ENCODE measurements at regions not wholly inside any gene's neighbourhood (a gene's known extent, or its start where the extent isn't known, plus 50 kb on each side); places are given as distances from the start of the nearest gene placed in this dataset.

DNA sequence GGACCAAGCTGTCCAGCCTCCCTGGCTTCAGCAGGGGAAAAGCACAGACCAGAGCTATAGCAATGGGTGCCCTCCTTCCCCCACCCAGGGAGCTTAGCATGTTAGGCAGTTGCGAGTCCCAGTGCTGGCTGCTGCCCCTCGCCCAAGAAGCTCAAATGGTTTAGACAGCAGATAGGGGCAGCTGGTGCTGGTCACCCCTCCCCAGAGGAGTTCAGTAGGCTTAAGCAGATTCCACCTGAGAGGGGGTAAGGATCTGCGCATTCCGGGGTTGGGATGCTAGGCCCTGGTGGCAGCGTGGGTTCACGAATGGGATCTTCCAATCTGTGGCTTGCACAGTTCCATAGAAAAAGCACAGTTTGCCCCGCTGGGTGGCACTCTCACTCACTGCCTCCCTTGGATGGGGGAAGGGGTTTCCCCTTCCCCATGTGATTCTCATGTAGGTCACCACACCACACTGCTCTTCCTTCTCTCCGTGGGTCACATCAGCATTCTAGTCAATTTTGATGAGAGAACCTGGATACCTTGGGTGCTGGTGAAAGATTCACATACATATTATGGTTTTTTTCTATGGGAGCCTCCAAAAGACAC is 665.6 kb downstream of the C12orf50 start:
- H3K4ac ChIP-seq (ENCODE audit: low read depth, low read length) = no peak overlapping the region
- H3K4me1 ChIP-seq (ENCODE audit: control insufficient read depth, low read depth, low read length) = no peaks in the 10 kb centered on the region
- no peaks in the 10 kb centered on the region for H3K36me3 ChIP-seq (ENCODE audit: control insufficient read depth, insufficient read depth, low read length)
- no peak for DNase-seq
- H3K23ac ChIP-seq (ENCODE audit: low read length) = no peak overlapping the region
- no CpG with 5 or more reads among the region's 8 CpGs for WGBS (ENCODE audit: extremely low coverage, insufficient coverage, low lambda C conversion rate)
- no peaks in the 10 kb centered on the region for H3K79me2 ChIP-seq (ENCODE audit: control insufficient read depth, insufficient read depth, low read length)
- H3K27ac ChIP-seq (ENCODE audit: low read depth, low read length) = no peak overlapping the region
- no peaks in the 10 kb centered on the region for H3K79me1 ChIP-seq (ENCODE audit: low read length)
- H4K5ac ChIP-seq (ENCODE audit: low read length) = no peak overlapping the region
- no peak overlapping the region for H3K4me3 ChIP-seq (ENCODE audit: low read length)
- no peak overlapping the region for H3K4me2 ChIP-seq (ENCODE audit: low read length)
- H2AK5ac ChIP-seq (ENCODE audit: low read length) = no peak overlapping the region
- no peaks in the 10 kb centered on the region for H3K27me3 ChIP-seq (ENCODE audit: insufficient read depth, low read length, poor library complexity)
- H3K56ac ChIP-seq (ENCODE audit: low read length) = no peak overlapping the region
- no peak overlapping the region for H2BK15ac ChIP-seq (replicated peaks; ENCODE audit: low read depth)
- no peak overlapping the region for H4K8ac ChIP-seq (ENCODE audit: low read depth, low read length)
- H2BK5ac ChIP-seq (ENCODE audit: low read length) = no peak overlapping the region
- H3K18ac ChIP-seq (ENCODE audit: low read length) = no peak overlapping the region
- no peak overlapping the region for H2BK120ac ChIP-seq (ENCODE audit: low read depth, low read length)
- no peak overlapping the region for H3K9ac ChIP-seq (ENCODE audit: low read length)

DNA sequence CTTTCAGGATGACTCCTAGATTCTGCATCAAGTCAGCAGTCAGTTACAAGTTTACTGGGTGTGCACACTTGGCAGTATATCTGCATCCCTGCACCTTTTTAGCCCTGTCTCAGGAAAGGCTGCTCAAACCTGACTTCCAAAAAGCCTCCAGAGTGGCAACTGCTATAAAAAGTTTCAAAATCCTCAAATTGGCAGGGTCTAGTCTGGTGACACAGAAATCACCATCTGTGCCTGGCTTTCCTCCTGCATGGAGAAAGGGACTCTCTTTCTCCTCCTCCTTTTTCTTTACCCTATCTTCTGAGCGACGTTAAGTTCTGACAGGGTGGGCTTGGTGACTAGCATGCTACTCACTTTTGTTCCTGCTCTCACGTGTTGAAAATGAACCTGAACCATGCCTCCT is 679.5 kb downstream of the C12orf50 start:
- Histone ChIP-seq H4K5ac (ENCODE audit: low read length) (no peak overlapping the region), H3K36me3 (ENCODE audit: control insufficient read depth, insufficient read depth, low read length) (no peaks in the 10 kb centered on the region), H3K4me2 (ENCODE audit: low read length) (no peak overlapping the region), H2BK120ac (ENCODE audit: low read depth, low read length) (no peak overlapping the region), H3K27ac (ENCODE audit: low read depth, low read length) (no peak overlapping the region), H3K79me1 (ENCODE audit: low read length) (no peaks in the 10 kb centered on the region), H3K18ac (ENCODE audit: low read length) (no peak overlapping the region), H3K27me3 (ENCODE audit: insufficient read depth, low read length, poor library complexity) (no peaks in the 10 kb centered on the region), H2AK5ac (ENCODE audit: low read length) (no peak overlapping the region), H3K23ac (ENCODE audit: low read length) (no peak overlapping the region), H3K4me3 (ENCODE audit: low read length) (no peak overlapping the region), H2BK15ac (replicated peaks; ENCODE audit: low read depth) (no peak overlapping the region), H4K8ac (ENCODE audit: low read depth, low read length) (no peak overlapping the region), H3K9ac (ENCODE audit: low read length) (no peak overlapping the region), H3K4ac (ENCODE audit: low read depth, low read length) (no peak overlapping the region), H3K79me2 (ENCODE audit: control insufficient read depth, insufficient read depth, low read length) (no peaks in the 10 kb centered on the region), H3K56ac (ENCODE audit: low read length) (no peak overlapping the region), H2BK5ac (ENCODE audit: low read length) (no peak overlapping the region), H3K4me1 (ENCODE audit: control insufficient read depth, low read depth, low read length) (no peaks in the 10 kb centered on the region)
- DNase-seq = no peak
- WGBS (ENCODE audit: extremely low coverage, insufficient coverage, low lambda C conversion rate) = no CpG with 5 or more reads among the region's 3 CpGs

- no peak overlapping the region for H3K9ac ChIP-seq (ENCODE audit: low read length)
- no peak overlapping the region for H3K4me2 ChIP-seq (ENCODE audit: low read length)
- H2BK120ac ChIP-seq (ENCODE audit: low read depth, low read length) = no peak overlapping the region
- H3K79me1 ChIP-seq (ENCODE audit: low read length) = no peaks in the 10 kb centered on the region
- no peak overlapping the region for H4K8ac ChIP-seq (ENCODE audit: low read depth, low read length)
- H2AK5ac ChIP-seq (ENCODE audit: low read length) = no peak overlapping the region
- H3K56ac ChIP-seq (ENCODE audit: low read length) = no peak overlapping the region
- no peak overlapping the region for H3K4ac ChIP-seq (ENCODE audit: low read depth, low read length)
- no peaks in the 10 kb centered on the region for H3K27me3 ChIP-seq (ENCODE audit: insufficient read depth, low read length, poor library complexity)
- no peaks in the 10 kb centered on the region for H3K4me1 ChIP-seq (ENCODE audit: control insufficient read depth, low read depth, low read length)
- H3K27ac ChIP-seq (ENCODE audit: low read depth, low read length) = no peak overlapping the region
- no peak for DNase-seq
- H3K36me3 ChIP-seq (ENCODE audit: control insufficient read depth, insufficient read depth, low read length) = no peaks in the 10 kb centered on the region
- H2BK5ac ChIP-seq (ENCODE audit: low read length) = no peak overlapping the region
- no peak overlapping the region for H2BK15ac ChIP-seq (replicated peaks; ENCODE audit: low read depth)
- H4K5ac ChIP-seq (ENCODE audit: low read length) = no peak overlapping the region
- no peaks in the 10 kb centered on the region for H3K79me2 ChIP-seq (ENCODE audit: control insufficient read depth, insufficient read depth, low read length)
- no peak overlapping the region for H3K18ac ChIP-seq (ENCODE audit: low read length)
- no peak overlapping the region for H3K4me3 ChIP-seq (ENCODE audit: low read length)
- WGBS (ENCODE audit: extremely low coverage, insufficient coverage, low lambda C conversion rate) = no CpG with 5 or more reads among the region's 3 CpGs
- H3K23ac ChIP-seq (ENCODE audit: low read length) = no peak overlapping the region
Observed at GRCh38 chr12:87348071-87348470, 681.1 kb downstream of the C12orf50 start.

- Histone ChIP-seq H3K4me3 (ENCODE audit: low read length) (no peak overlapping the region), H2BK15ac (replicated peaks; ENCODE audit: low read depth) (no peak overlapping the region), H3K4me2 (ENCODE audit: low read length) (no peak overlapping the region), H3K4me1 (ENCODE audit: control insufficient read depth, low read depth, low read length) (no peaks in the 10 kb centered on the region), H3K56ac (ENCODE audit: low read length) (no peak overlapping the region), H3K79me1 (ENCODE audit: low read length) (no peaks in the 10 kb centered on the region), H4K8ac (ENCODE audit: low read depth, low read length) (no peak overlapping the region), H3K36me3 (ENCODE audit: control insufficient read depth, insufficient read depth, low read length) (no peaks in the 10 kb centered on the region), H3K27ac (ENCODE audit: low read depth, low read length) (no peak overlapping the region), H3K18ac (ENCODE audit: low read length) (no peak overlapping the region), H4K5ac (ENCODE audit: low read length) (no peak overlapping the region), H3K23ac (ENCODE audit: low read length) (no peak overlapping the region), H3K9ac (ENCODE audit: low read length) (no peak overlapping the region), H3K27me3 (ENCODE audit: insufficient read depth, low read length, poor library complexity) (no peaks in the 10 kb centered on the region), H3K4ac (ENCODE audit: low read depth, low read length) (no peak overlapping the region), H3K79me2 (ENCODE audit: control insufficient read depth, insufficient read depth, low read length) (no peaks in the 10 kb centered on the region), H2BK5ac (ENCODE audit: low read length) (no peak overlapping the region), H2AK5ac (ENCODE audit: low read length) (no peak overlapping the region), H2BK120ac (ENCODE audit: low read depth, low read length) (no peak overlapping the region)
- peak; percentile 9 for DNase-seq
- WGBS (ENCODE audit: extremely low coverage, insufficient coverage, low lambda C conversion rate) = no CpG with 5 or more reads among the region's 4 CpGs
Observed at GRCh38 chr12:87344699-87345098, 684.5 kb downstream of the C12orf50 start.

DNA sequence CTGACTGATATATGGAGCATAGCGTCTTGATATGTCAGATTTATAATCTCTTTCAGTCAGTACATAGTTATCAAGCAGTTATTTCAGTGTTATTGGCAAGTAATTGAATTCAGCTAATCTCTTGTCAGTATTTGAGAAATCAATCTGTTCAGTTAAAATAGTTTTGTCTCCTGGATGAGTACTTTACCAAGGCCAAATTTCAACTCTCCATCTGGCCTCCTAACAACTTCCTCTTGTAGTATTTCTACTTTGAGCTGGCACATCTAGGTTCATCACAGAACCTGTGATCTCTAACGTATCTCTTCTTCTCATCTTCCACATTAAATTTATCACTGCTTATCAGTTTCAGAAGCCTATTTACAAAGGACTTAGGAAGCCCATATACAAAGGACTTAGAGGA is 690.5 kb downstream of the C12orf50 start:
- H3K56ac ChIP-seq (ENCODE audit: low read length) = no peak overlapping the region
- H2BK120ac ChIP-seq (ENCODE audit: low read depth, low read length) = no peak overlapping the region
- no peak overlapping the region for H4K8ac ChIP-seq (ENCODE audit: low read depth, low read length)
- DNase-seq = peak; percentile 41
- no peak overlapping the region for H3K27ac ChIP-seq (ENCODE audit: low read depth, low read length)
- H3K4me1 ChIP-seq (ENCODE audit: control insufficient read depth, low read depth, low read length) = no peaks in the 10 kb centered on the region
- no peak overlapping the region for H3K4me2 ChIP-seq (ENCODE audit: low read length)
- no peak overlapping the region for H3K9ac ChIP-seq (ENCODE audit: low read length)
- H3K27me3 ChIP-seq (ENCODE audit: insufficient read depth, low read length, poor library complexity) = no peaks in the 10 kb centered on the region
- H4K5ac ChIP-seq (ENCODE audit: low read length) = no peak overlapping the region
- H3K79me1 ChIP-seq (ENCODE audit: low read length) = no peaks in the 10 kb centered on the region
- H2BK5ac ChIP-seq (ENCODE audit: low read length) = no peak overlapping the region
- H3K79me2 ChIP-seq (ENCODE audit: control insufficient read depth, insufficient read depth, low read length) = no peaks in the 10 kb centered on the region
- H3K36me3 ChIP-seq (ENCODE audit: control insufficient read depth, insufficient read depth, low read length) = no peaks in the 10 kb centered on the region
- no peak overlapping the region for H3K23ac ChIP-seq (ENCODE audit: low read length)
- H3K4ac ChIP-seq (ENCODE audit: low read depth, low read length) = no peak overlapping the region
- WGBS (ENCODE audit: extremely low coverage, insufficient coverage, low lambda C conversion rate) = no CpG with 5 or more reads among the region's 2 CpGs
- no peak overlapping the region for H2AK5ac ChIP-seq (ENCODE audit: low read length)
- no peak overlapping the region for H3K18ac ChIP-seq (ENCODE audit: low read length)
- no peak overlapping the region for H3K4me3 ChIP-seq (ENCODE audit: low read length)
- H2BK15ac ChIP-seq (replicated peaks; ENCODE audit: low read depth) = no peak overlapping the region

- Histone ChIP-seq H2BK120ac (ENCODE audit: low read depth, low read length) (no peak overlapping the region), H3K9ac (ENCODE audit: low read length) (no peak overlapping the region), H3K4ac (ENCODE audit: low read depth, low read length) (no peak overlapping the region), H4K8ac (ENCODE audit: low read depth, low read length) (no peak overlapping the region), H3K79me1 (ENCODE audit: low read length) (no peaks in the 10 kb centered on the region), H3K4me3 (ENCODE audit: low read length) (no peak overlapping the region), H3K56ac (ENCODE audit: low read length) (no peak overlapping the region), H2BK5ac (ENCODE audit: low read length) (no peak overlapping the region), H3K18ac (ENCODE audit: low read length) (no peak overlapping the region), H3K27me3 (ENCODE audit: insufficient read depth, low read length, poor library complexity) (no peaks in the 10 kb centered on the region), H2BK15ac (replicated peaks; ENCODE audit: low read depth) (no peak overlapping the region), H3K4me1 (ENCODE audit: control insufficient read depth, low read depth, low read length) (no peaks in the 10 kb centered on the region), H2AK5ac (ENCODE audit: low read length) (no peak overlapping the region), H3K4me2 (ENCODE audit: low read length) (no peak overlapping the region), H3K23ac (ENCODE audit: low read length) (no peak overlapping the region), H4K5ac (ENCODE audit: low read length) (no peak overlapping the region), H3K27ac (ENCODE audit: low read depth, low read length) (no peak overlapping the region), H3K79me2 (ENCODE audit: control insufficient read depth, insufficient read depth, low read length) (no peaks in the 10 kb centered on the region), H3K36me3 (ENCODE audit: control insufficient read depth, insufficient read depth, low read length) (no peaks in the 10 kb centered on the region)
- no CpG with 5 or more reads among the region's 2 CpGs for WGBS (ENCODE audit: extremely low coverage, insufficient coverage, low lambda C conversion rate)
- DNase-seq = no peak
Observed at GRCh38 chr12:87336814-87337336, 692.3 kb downstream of the C12orf50 start.

Measured in mesendoderm (in vitro differentiated cells).